ENCODE measurements at regions not wholly inside any gene's neighbourhood (a gene's known extent, or its start where the extent isn't known, plus 50 kb on each side); places are given as distances from the start of the nearest gene placed in this dataset.

DNA sequence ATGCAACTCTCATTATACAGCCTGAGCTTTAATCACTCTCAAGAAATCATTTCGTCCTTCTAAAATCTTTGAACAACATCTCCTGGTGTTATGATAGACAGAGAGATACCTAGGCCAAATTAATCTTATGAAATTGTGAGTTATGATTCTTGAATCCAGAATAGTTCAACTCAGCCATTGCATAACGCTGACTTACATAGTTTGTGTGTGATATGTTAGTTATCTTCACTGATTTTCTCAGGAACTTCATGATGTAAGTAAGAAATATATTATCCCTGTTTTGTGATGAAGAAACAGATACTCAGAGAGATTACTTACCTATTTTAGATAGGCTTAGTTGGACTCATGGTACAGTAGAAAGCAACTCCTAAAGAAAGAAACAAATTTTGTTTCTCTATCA is 684.4 kb downstream of the ZEB2 start:
- Mint-ChIP-seq H3K27me3 (no peaks in the 10 kb centered on the region), H3K4me3 (no peak overlapping the region), H3K9me3 (ENCODE audit: insufficient read depth) (no peaks in the 10 kb centered on the region), H3K27ac (no peak overlapping the region), H3K4me1 (no peaks in the 10 kb centered on the region)
- Histone ChIP-seq H3K9me3 (ENCODE audit: control extremely low read depth in 1 of 3, control insufficient read depth in 2 of 3, insufficient read depth in 1 of 3, low read length in 2 of 3) (no peaks in the 10 kb centered on the region), H3K27me3 (replicated peaks in 1 of 4; ENCODE audit: control extremely low read depth in 1 of 4, control insufficient read depth in 3 of 4, insufficient read depth in 4 of 4, low read length in 3 of 4) (no peaks in the 10 kb centered on the region), H4K20me1 (ENCODE audit: control insufficient read depth, insufficient read depth, low read length, poor library complexity, severe bottlenecking) (no peaks in the 10 kb centered on the region), H2AFZ (ENCODE audit: insufficient read depth, low read depth, low read length, poor library complexity, severe bottlenecking) (no peak overlapping the region), H3K4me1 (ENCODE audit: control insufficient read depth in 2 of 2, insufficient read depth in 2 of 2, low read length in 2 of 2) (no peaks in the 10 kb centered on the region), H3K4me2 (replicated peaks; ENCODE audit: low read depth, low read length, poor library complexity, severe bottlenecking) (no peak overlapping the region), H3K27ac (ENCODE audit: low read length in 2 of 2) (no peak overlapping the region), H3K79me2 (ENCODE audit: control insufficient read depth, insufficient read depth, low read length) (no peaks in the 10 kb centered on the region), H3K4me3 (ENCODE audit: control extremely low read depth in 1 of 5, extremely low read depth in 1 of 5, insufficient read depth in 1 of 5, low read depth in 2 of 5, low read length in 4 of 5) (no peak overlapping the region), H3K36me3 (replicated peaks in 1 of 2; ENCODE audit: control extremely low read depth in 1 of 2, control insufficient read depth in 1 of 2, extremely low read depth in 1 of 2, insufficient read depth in 2 of 2, low read length in 1 of 2) (no peaks in the 10 kb centered on the region), H3K9ac (ENCODE audit: low read length) (no peak overlapping the region)
- ChIA-PET CTCF (interaction anchor here (1.2 kb wide), 1 partner anchor 12 kb away, joined by 4 read pairs; no protein-coding TSS in a partner anchor), POLR2A (no interaction called here)
- intact Hi-C loops (cut with micrococcal nuclease) = no loop called here
- no peak for ATAC-seq (ENCODE audit: low read depth)
- WGBS (ENCODE audit: insufficient coverage) = no CpG with 5 or more reads among the region's 2 CpGs
- TF ChIP-seq, protein P1, sequence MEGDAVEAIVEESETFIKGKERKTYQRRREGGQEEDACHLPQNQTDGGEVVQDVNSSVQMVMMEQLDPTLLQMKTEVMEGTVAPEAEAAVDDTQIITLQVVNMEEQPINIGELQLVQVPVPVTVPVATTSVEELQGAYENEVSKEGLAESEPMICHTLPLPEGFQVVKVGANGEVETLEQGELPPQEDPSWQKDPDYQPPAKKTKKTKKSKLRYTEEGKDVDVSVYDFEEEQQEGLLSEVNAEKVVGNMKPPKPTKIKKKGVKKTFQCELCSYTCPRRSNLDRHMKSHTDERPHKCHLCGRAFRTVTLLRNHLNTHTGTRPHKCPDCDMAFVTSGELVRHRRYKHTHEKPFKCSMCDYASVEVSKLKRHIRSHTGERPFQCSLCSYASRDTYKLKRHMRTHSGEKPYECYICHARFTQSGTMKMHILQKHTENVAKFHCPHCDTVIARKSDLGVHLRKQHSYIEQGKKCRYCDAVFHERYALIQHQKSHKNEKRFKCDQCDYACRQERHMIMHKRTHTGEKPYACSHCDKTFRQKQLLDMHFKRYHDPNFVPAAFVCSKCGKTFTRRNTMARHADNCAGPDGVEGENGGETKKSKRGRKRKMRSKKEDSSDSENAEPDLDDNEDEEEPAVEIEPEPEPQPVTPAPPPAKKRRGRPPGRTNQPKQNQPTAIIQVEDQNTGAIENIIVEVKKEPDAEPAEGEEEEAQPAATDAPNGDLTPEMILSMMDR (IDR thresholded peaks at IDR 0.05) = no peak
- TF ChIP-seq EZH2 (IDR thresholded peaks at IDR 0.05; ENCODE audit: borderline replicate concordance, insufficient read depth, low read depth, low read length, poor library complexity, severe bottlenecking) = no peak
- DNase-seq = no peak

GRCh38 chr2:143833015-143833660 is 686.8 kb downstream of the ZEB2 start:
- H3K27ac ChIP-seq (ENCODE audit: low read length in 2 of 2) = no peak overlapping the region
- DNase-seq (no peak), ATAC-seq (ENCODE audit: low read depth) (no peak)
- no peaks in the 10 kb centered on the region for H3K36me3 ChIP-seq (replicated peaks in 1 of 2; ENCODE audit: control extremely low read depth in 1 of 2, control insufficient read depth in 1 of 2, extremely low read depth in 1 of 2, insufficient read depth in 2 of 2, low read length in 1 of 2)
- H3K27me3 Mint-ChIP-seq = no peaks in the 10 kb centered on the region
- no peak overlapping the region for H3K4me3 Mint-ChIP-seq
- POLR2A ChIA-PET = no interaction called here
- no peaks in the 10 kb centered on the region for H3K9me3 Mint-ChIP-seq (ENCODE audit: insufficient read depth)
- H3K79me2 ChIP-seq (ENCODE audit: control insufficient read depth, insufficient read depth, low read length) = no peaks in the 10 kb centered on the region
- H3K9ac ChIP-seq (ENCODE audit: low read length) = no peak overlapping the region
- CTCF ChIA-PET = no interaction called here
- intact Hi-C loops (cut with micrococcal nuclease) = no loop called here
- no peak for TF ChIP-seq EZH2 (IDR thresholded peaks at IDR 0.05; ENCODE audit: borderline replicate concordance, insufficient read depth, low read depth, low read length, poor library complexity, severe bottlenecking)
- TF ChIP-seq, protein P1 (IDR thresholded peaks at IDR 0.05) = no peak
- no peaks in the 10 kb centered on the region for H3K27me3 ChIP-seq (replicated peaks in 1 of 4; ENCODE audit: control extremely low read depth in 1 of 4, control insufficient read depth in 3 of 4, insufficient read depth in 4 of 4, low read length in 3 of 4)
- no peaks in the 10 kb centered on the region for H3K4me1 ChIP-seq (ENCODE audit: control insufficient read depth in 2 of 2, insufficient read depth in 2 of 2, low read length in 2 of 2)
- no peaks in the 10 kb centered on the region for H3K9me3 ChIP-seq (ENCODE audit: control extremely low read depth in 1 of 3, control insufficient read depth in 2 of 3, insufficient read depth in 1 of 3, low read length in 2 of 3)
- WGBS (ENCODE audit: insufficient coverage) = 96% methylated on average over 4 of the region's 10 CpGs
- no peaks in the 10 kb centered on the region for H4K20me1 ChIP-seq (ENCODE audit: control insufficient read depth, insufficient read depth, low read length, poor library complexity, severe bottlenecking)
- no peak overlapping the region for H2AFZ ChIP-seq (ENCODE audit: insufficient read depth, low read depth, low read length, poor library complexity, severe bottlenecking)
- no peak overlapping the region for H3K4me3 ChIP-seq (ENCODE audit: control extremely low read depth in 1 of 5, extremely low read depth in 1 of 5, insufficient read depth in 1 of 5, low read depth in 2 of 5, low read length in 4 of 5)
- H3K4me1 Mint-ChIP-seq = no peaks in the 10 kb centered on the region
- no peak overlapping the region for H3K27ac Mint-ChIP-seq
- no peak overlapping the region for H3K4me2 ChIP-seq (replicated peaks; ENCODE audit: low read depth, low read length, poor library complexity, severe bottlenecking)
